ENCODE measurements at regions not wholly inside any gene's neighbourhood (a gene's known extent, or its start where the extent isn't known, plus 50 kb on each side); places are given as distances from the start of the nearest gene placed in this dataset.

- in situ Hi-C loops (cut with MboI) = no loop called here
- no peaks in the 10 kb centered on the region for H3K27me3 ChIP-seq (replicated peaks in 1 of 2; ENCODE audit: control insufficient read depth in 2 of 2, insufficient read depth in 2 of 2, low read length in 1 of 2)
- no peak overlapping the region for H2AFZ ChIP-seq (ENCODE audit: control insufficient read depth, low read depth, low read length)
- H3K4me2 ChIP-seq (ENCODE audit: control insufficient read depth, insufficient read depth) = no peak overlapping the region
- RAD21 ChIA-PET (ENCODE audit: unreplicated experiment) = interaction anchor here (0.7 kb wide), 1 partner anchor 57 kb away, joined by 3 read pairs; no protein-coding TSS in a partner anchor
- TF ChIP-seq ZBTB11 (CRISPR knock-in tag; IDR thresholded peaks at IDR 0.05) = no peak
- no peak for TF ChIP-seq BRCA1 (IDR thresholded peaks at IDR 0.05; ENCODE audit: low read depth, low read length)
- no peak for TF ChIP-seq STAT3 (IDR thresholded peaks at IDR 0.05; ENCODE audit: low read depth, low read length)
- no peak for TF ChIP-seq NFXL1 (IDR thresholded peaks at IDR 0.05; ENCODE audit: borderline replicate concordance)
- TF ChIP-seq BACH1 (IDR thresholded peaks at IDR 0.05; ENCODE audit: borderline replicate concordance) = no peak
- TF ChIP-seq HCFC1 (IDR thresholded peaks at IDR 0.05; ENCODE audit: low read length) = no peak
- TF ChIP-seq CEBPB (IDR thresholded peaks at IDR 0.05; ENCODE audit: borderline replicate concordance in 1 of 2, low read depth in 2 of 2, low read length in 2 of 2) = no peak
- TF ChIP-seq BHLHE40 (IDR thresholded peaks at IDR 0.05; ENCODE audit: borderline replicate concordance in 1 of 2, low read depth in 2 of 2, low read length in 1 of 2) = no peak
- no peak for TF ChIP-seq MAX (IDR thresholded peaks at IDR 0.05; ENCODE audit: low read depth, low read length)
- no peak for TF ChIP-seq PAX8 (IDR thresholded peaks at IDR 0.05)
- TF ChIP-seq NFYB (IDR thresholded peaks at IDR 0.05; ENCODE audit: insufficient read depth, low read depth, low read length) = no peak
- TF ChIP-seq IRF3 (IDR thresholded peaks at IDR 0.05) = no peak
- no peak for TF ChIP-seq POLR2AphosphoS5 (IDR thresholded peaks at IDR 0.05; ENCODE audit: low read length)
- TF ChIP-seq WRNIP1 (IDR thresholded peaks at IDR 0.05; ENCODE audit: borderline replicate concordance, low read depth, low read length) = no peak
- SMC1A ChIA-PET (ENCODE audit: uncharacterized antibody, unreplicated experiment) = interaction anchor here (0.8 to 1.3 kb wide), 3 partner anchors 14 to 169 kb away, joined by 3 to 4 read pairs (median 3); no protein-coding TSS in a partner anchor
- no peaks in the 10 kb centered on the region for H3K79me2 ChIP-seq (ENCODE audit: control insufficient read depth, insufficient read depth, low read length)
- ATAC-seq (no peak), FAIRE-seq (no peak), DNase-seq (ENCODE audit: low read depth, low spot score) (no peak)
- CTCF ChIA-PET = interaction anchor here (1.2 kb wide), 1 partner anchor 9 kb away, joined by 3 read pairs; no protein-coding TSS in a partner anchor
- H3K4me3 ChIP-seq = no peak overlapping the region
- H3K36me3 ChIP-seq (ENCODE audit: control insufficient read depth in 2 of 2, insufficient read depth in 2 of 2, low read length in 1 of 2) = no peaks in the 10 kb centered on the region
- H4K20me1 ChIP-seq (ENCODE audit: control insufficient read depth, insufficient read depth) = no peaks in the 10 kb centered on the region
- H3K27ac ChIP-seq (ENCODE audit: control insufficient read depth, insufficient read depth) = no peak overlapping the region
- 78% methylated on average over 5 of the region's 5 CpGs for WGBS (ENCODE audit: insufficient coverage, insufficient replicate concordance, low lambda C conversion rate, missing lambda C conversion rate)
- POLR2A ChIA-PET = interaction anchor here (0.6 to 1.2 kb wide), 2 partner anchors 10 to 164 kb away, joined by 3 to 6 read pairs; no protein-coding TSS in a partner anchor
- H3K4me1 ChIP-seq (ENCODE audit: control insufficient read depth, insufficient read depth, low read length) = no peaks in the 10 kb centered on the region
- intact Hi-C loops (cut with micrococcal nuclease; ENCODE audit: unreplicated experiment) = no loop called here
- no peaks in the 10 kb centered on the region for H3K9me3 ChIP-seq (replicated peaks; ENCODE audit: control insufficient read depth, insufficient read depth, low read length)
- no TSS peak for BruUV-seq (replicated peaks)
- no peak overlapping the region for H3K9ac ChIP-seq (ENCODE audit: control insufficient read depth, insufficient read depth, low read length)
Observed at GRCh38 chr14:58963873-58964597, 224.4 kb upstream of the DAAM1 start.

Measured in GM12878 (cell line).